Activated T-helper 1 cell treated with anti-CD3 and anti-CD28 coated beads, Interleukin-12 subunit alpha, Interleukin-12 subunit beta, Interleukin-2, Interleukin-4 antibody, amounts not matched to agents 30 ng/mL and 10 ng/mL and 1 ng/mL, durations not matched to agents 14 hours and 24 hours and 36 hours (primary cell): ENCODE measurements at regions not wholly inside any gene's neighbourhood (a gene's known extent, or its start where the extent isn't known, plus 50 kb on each side); places are given as distances from the start of the nearest gene placed in this dataset.
"Not testable (repeated sequence)": the region's sequence is repeated elsewhere in the genome, so short reads cannot be mapped to it uniquely, and the experiment has no call there.

Source experiments
- DNase-seq: peaks from one replicate; pipeline ENCODE4 v3.0.0; 2021; ENCODE audit warnings: low spot score
- H3K27ac Mint-ChIP-seq: one replicate; pipeline ENCODE4 v1.8.0; 2021; ENCODE audit warnings: mild to moderate bottlenecking, mixed read lengths
- H3K27me3 Mint-ChIP-seq: one replicate; pipeline ENCODE4 v1.8.0; 2022; ENCODE audit warnings: mild to moderate bottlenecking, moderate library complexity, mixed read lengths; ENCODE audit not compliant: insufficient read depth
- H3K36me3 Mint-ChIP-seq: one replicate; pipeline ENCODE4 v1.8.0; 2021; ENCODE audit warnings: low read depth, mixed read lengths
- H3K4me1 Mint-ChIP-seq: one replicate; pipeline ENCODE4 v1.8.0; 2021; ENCODE audit warnings: low read depth, mixed read lengths
- H3K4me3 Mint-ChIP-seq: one replicate; pipeline ENCODE4 v1.8.0; 2021; ENCODE audit warnings: mild to moderate bottlenecking, moderate library complexity, mixed read lengths
- H3K9me3 Mint-ChIP-seq: one replicate; pipeline ENCODE4 v1.8.0; 2021; ENCODE audit warnings: mixed read lengths
- intact Hi-C: fragments of 100-400 bp; cut with micrococcal nuclease; formaldehyde crosslinking; loops from one replicate; pipeline ENCODE4 v1.15.1; 2024

- H3K9me3 Mint-ChIP-seq: no peaks in the 10 kb centered on the region
- no peaks in the 10 kb centered on the region for H3K36me3 Mint-ChIP-seq
- H3K27me3 Mint-ChIP-seq: peaks cover 10% of the 10 kb centered on the region
- no peak overlapping the region for H3K27ac Mint-ChIP-seq
- no peaks in the 10 kb centered on the region for H3K4me1 Mint-ChIP-seq
- DNase-seq: no peak
- H3K4me3 Mint-ChIP-seq: no peak overlapping the region
- intact Hi-C loops: no loop called here
These were observed 212.5 kb downstream of the SEC23IP start for GRCh38 chr10:120105001-120105400.

- H3K27ac Mint-ChIP-seq: no peak overlapping the region
- no peaks in the 10 kb centered on the region for H3K36me3 Mint-ChIP-seq
- intact Hi-C loops: no loop called here
- no peak overlapping the region for H3K4me3 Mint-ChIP-seq
- DNase-seq: no peak
- peaks cover 10% of the 10 kb centered on the region for H3K27me3 Mint-ChIP-seq
- H3K4me1 Mint-ChIP-seq: no peaks in the 10 kb centered on the region
- no peaks in the 10 kb centered on the region for H3K9me3 Mint-ChIP-seq
These were observed 213.0 kb downstream of the SEC23IP start for GRCh38 chr10:120105492-120105891.

GRCh38 chr10:120108916-120109315 lies 216.4 kb downstream of the SEC23IP start:
- Mint-ChIP-seq H3K27me3 (no peaks in the 10 kb centered on the region), H3K36me3 (no peaks in the 10 kb centered on the region), H3K9me3 (no peaks in the 10 kb centered on the region), H3K4me1 (no peaks in the 10 kb centered on the region), H3K4me3 (no peak overlapping the region), H3K27ac (no peak overlapping the region)
- intact Hi-C loops: no loop called here
- no peak for DNase-seq

GRCh38 chr10:120109725-120110124 lies 217.2 kb downstream of the SEC23IP start:
- H3K36me3 Mint-ChIP-seq, intact Hi-C loops, DNase-seq, H3K4me1 Mint-ChIP-seq, H3K4me3 Mint-ChIP-seq, H3K27me3 Mint-ChIP-seq, H3K9me3 Mint-ChIP-seq, H3K27ac Mint-ChIP-seq: not testable (repeated sequence)

GRCh38 chr10:120110196-120110595 lies 217.7 kb downstream of the SEC23IP start:
- no peaks in the 10 kb centered on the region for H3K27me3 Mint-ChIP-seq
- DNase-seq: no peak
- intact Hi-C loops: no loop called here
- H3K36me3 Mint-ChIP-seq: no peaks in the 10 kb centered on the region
- no peaks in the 10 kb centered on the region for H3K4me1 Mint-ChIP-seq
- no peak overlapping the region for H3K27ac Mint-ChIP-seq
- no peaks in the 10 kb centered on the region for H3K9me3 Mint-ChIP-seq
- no peak overlapping the region for H3K4me3 Mint-ChIP-seq

- DNase-seq: no peak
- H3K9me3 Mint-ChIP-seq: no peaks in the 10 kb centered on the region
- no peaks in the 10 kb centered on the region for H3K36me3 Mint-ChIP-seq
- H3K27me3 Mint-ChIP-seq: no peaks in the 10 kb centered on the region
- intact Hi-C loops: no loop called here
- H3K27ac Mint-ChIP-seq: no peak overlapping the region
- no peak overlapping the region for H3K4me3 Mint-ChIP-seq
- no peaks in the 10 kb centered on the region for H3K4me1 Mint-ChIP-seq
These were observed 219.1 kb downstream of the SEC23IP start for GRCh38 chr10:120111628-120112027.

- intact Hi-C loops: no loop called here
- Mint-ChIP-seq H3K4me1 (no peaks in the 10 kb centered on the region), H3K4me3 (no peak overlapping the region), H3K36me3 (no peaks in the 10 kb centered on the region), H3K27me3 (no peaks in the 10 kb centered on the region), H3K27ac (no peak overlapping the region), H3K9me3 (no peaks in the 10 kb centered on the region)
- DNase-seq: no peak
These were observed 220.3 kb downstream of the SEC23IP start for GRCh38 chr10:120112809-120113208.

GRCh38 chr10:120115959-120116358 lies 223.4 kb downstream of the SEC23IP start:
- Mint-ChIP-seq H3K9me3 (no peaks in the 10 kb centered on the region), H3K36me3 (no peaks in the 10 kb centered on the region), H3K27ac (no peak overlapping the region), H3K4me1 (no peaks in the 10 kb centered on the region), H3K4me3 (no peak overlapping the region), H3K27me3 (no peaks in the 10 kb centered on the region)
- intact Hi-C loops: no loop called here
- no peak for DNase-seq

- no peaks in the 10 kb centered on the region for H3K4me1 Mint-ChIP-seq
- H3K4me3 Mint-ChIP-seq: no peak overlapping the region
- H3K27ac Mint-ChIP-seq: no peak overlapping the region
- intact Hi-C loops: no loop called here
- H3K27me3 Mint-ChIP-seq: no peaks in the 10 kb centered on the region
- H3K9me3 Mint-ChIP-seq: no peaks in the 10 kb centered on the region
- no peak for DNase-seq
- H3K36me3 Mint-ChIP-seq: no peaks in the 10 kb centered on the region
These were observed 229.2 kb downstream of the SEC23IP start for GRCh38 chr10:120121768-120122167.

GRCh38 chr10:120131183-120131582 lies 238.7 kb downstream of the SEC23IP start:
- Mint-ChIP-seq H3K36me3 (no peaks in the 10 kb centered on the region), H3K27ac (no peak overlapping the region), H3K27me3 (peaks cover 2% of the 10 kb centered on the region), H3K4me3 (no peak overlapping the region), H3K4me1 (no peaks in the 10 kb centered on the region), H3K9me3 (peaks cover 3% of the 10 kb centered on the region)
- intact Hi-C loops: no loop called here
- no peak for DNase-seq

GRCh38 chr10:120132811-120133210 lies 240.3 kb downstream of the SEC23IP start:
- peaks cover 3% of the 10 kb centered on the region for H3K9me3 Mint-ChIP-seq
- H3K27ac Mint-ChIP-seq: no peak overlapping the region
- intact Hi-C loops: no loop called here
- no peaks in the 10 kb centered on the region for H3K36me3 Mint-ChIP-seq
- DNase-seq: no peak
- peaks cover 2% of the 10 kb centered on the region for H3K27me3 Mint-ChIP-seq
- H3K4me3 Mint-ChIP-seq: no peak overlapping the region
- H3K4me1 Mint-ChIP-seq: no peaks in the 10 kb centered on the region

- intact Hi-C loops: no loop called here
- Mint-ChIP-seq H3K4me1 (no peaks in the 10 kb centered on the region), H3K36me3 (no peaks in the 10 kb centered on the region), H3K9me3 (no peaks in the 10 kb centered on the region), H3K27me3 (peaks cover 2% of the 10 kb centered on the region), H3K27ac (no peak overlapping the region), H3K4me3 (no peak overlapping the region)
- no peak for DNase-seq
These were observed 246.2 kb downstream of the SEC23IP start for GRCh38 chr10:120138689-120139088.

GRCh38 chr10:120145107-120145506 lies 252.6 kb downstream of the SEC23IP start:
- DNase-seq: no peak
- Mint-ChIP-seq H3K36me3 (no peaks in the 10 kb centered on the region), H3K27ac (no peak overlapping the region), H3K9me3 (no peaks in the 10 kb centered on the region), H3K4me3 (no peak overlapping the region), H3K27me3 (no peaks in the 10 kb centered on the region), H3K4me1 (no peaks in the 10 kb centered on the region)
- intact Hi-C loops: no loop called here

- Mint-ChIP-seq H3K27me3 (peaks cover 6% of the 10 kb centered on the region), H3K4me1 (no peaks in the 10 kb centered on the region), H3K36me3 (no peaks in the 10 kb centered on the region), H3K4me3 (no peak overlapping the region), H3K27ac (no peak overlapping the region), H3K9me3 (no peaks in the 10 kb centered on the region)
- intact Hi-C loops: no loop called here
- no peak for DNase-seq
These were observed 264.2 kb downstream of the SEC23IP start for GRCh38 chr10:120156614-120157274.
